A549 (cell line): ENCODE measurements at regions not wholly inside any gene's neighbourhood (a gene's known extent, or its start where the extent isn't known, plus 50 kb on each side); places are given as distances from the start of the nearest gene placed in this dataset.

Source experiments
- ATAC-seq, 2 experiments: fragments of 200-7000 bp in 1 of 2; fragments of >200 bp in 1 of 2; cut with Nextera tagmentation in 1 of 2; cut with Tn5 transposase in 1 of 2; 3 replicates each; pipeline versions ENCODE4 v1.8.0 to v1.9.1; 2018 to 2020; ENCODE audit warnings: mild to moderate bottlenecking in 1 of 2, moderate library complexity in 1 of 2
- CTCF ChIA-PET: fragments of 300-600 bp; sonication (Branson Sonifier 250); formaldehyde crosslinking; extraction: SDS; loops from one replicate; lab custom pipeline; 2021; ENCODE audit warnings: antibody characterized with exemption, inconsistent platforms; lab: Yijun Ruan, JAX
- POLR2A ChIA-PET: fragments of 350-600 bp; formaldehyde crosslinking; extraction: SDS; loops from one replicate; lab custom pipeline; 2021; ENCODE audit warnings: antibody characterized with exemption, inconsistent platforms; lab: Yijun Ruan, JAX
- DNase-seq, 2 experiments: peaks; one replicate each; pipeline versions ENCODE4 v3.0.0 to v3.0.0-alpha.2; 2011 to 2016; ENCODE audit warnings: low read depth in 1 of 2, low spot score in 1 of 2
- FAIRE-seq: peaks from 2 replicates; lab custom pipeline; 2011; peaks lifted over from hg19 to GRCh38; lab: Jason Lieb, UNC
- H3K27ac ChIP-seq, 2 experiments: fragments of >200 bp; sonication (Bioruptor Twin); formaldehyde crosslinking; 3 replicates each; pipeline ENCODE4 v1.5.1; 2016 to 2017
- H3K4me1 ChIP-seq: fragments of >200 bp; sonication (Bioruptor Twin); formaldehyde crosslinking; 3 replicates; pipeline ENCODE4 v1.6.1; 2016
- H3K4me2 ChIP-seq: fragments of >200 bp; sonication (Bioruptor Twin); formaldehyde crosslinking; 3 replicates; pipeline ENCODE4 v1.6.1; 2016
- H3K4me3 ChIP-seq: fragments of >200 bp; sonication (Bioruptor Twin); formaldehyde crosslinking; 3 replicates; pipeline ENCODE4 v1.5.1; 2016
- H3K9me3 ChIP-seq: fragments of >200 bp; sonication (Bioruptor Twin); formaldehyde crosslinking; 3 replicates; pipeline ENCODE4 v1.6.1; 2016
- CBX2 ChIP-seq: fragments of 200-600 bp; sonication (generic); IDR thresholded peaks from 2 replicates; pipeline ENCODE4 v1.6.1; 2016; ENCODE audit warnings: low read depth, mild to moderate bottlenecking, borderline replicate concordance
- CBX8 ChIP-seq: fragments of 200-600 bp; sonication (generic); IDR thresholded peaks from 2 replicates; pipeline ENCODE4 v1.6.1; 2016
- CEBPB ChIP-seq, 2 experiments: fragments of >200 bp in 1 of 2; sonication (Bioruptor Twin) in 1 of 2; formaldehyde crosslinking in 1 of 2; IDR thresholded peaks; 2 replicates each; pipeline ENCODE4 v1.6.1; 2012 to 2016
- CHD2 ChIP-seq: fragments of 150-350 bp; IDR thresholded peaks from 2 replicates; pipeline ENCODE4 v1.6.1; 2014; ENCODE audit warnings: low read length; ENCODE audit not compliant: partially characterized antibody
- EHF ChIP-seq: fragments of 250-450 bp; sonication (Bioruptor Pico); IDR thresholded peaks from 2 replicates; pipeline ENCODE4 v1.5.0; 2020; ENCODE audit warnings: mild to moderate bottlenecking
- ESRRA ChIP-seq: fragments of 150-350 bp; IDR thresholded peaks from 2 replicates; pipeline ENCODE4 v1.6.1; 2014; ENCODE audit warnings: mild to moderate bottlenecking, low read length, borderline replicate concordance
- FOSB ChIP-seq: fragments of 250-450 bp; sonication (Bioruptor Pico); IDR thresholded peaks from 2 replicates; pipeline ENCODE4 v1.5.0; 2020; ENCODE audit warnings: mild to moderate bottlenecking, moderate library complexity
- FOXS1 ChIP-seq: fragments of 250-450 bp; sonication (Bioruptor Pico); IDR thresholded peaks from 2 replicates; pipeline ENCODE4 v1.5.0; 2020; ENCODE audit warnings: mild to moderate bottlenecking, moderate library complexity
- HEYL ChIP-seq: fragments of 250-450 bp; sonication (Bioruptor Pico); IDR thresholded peaks from 2 replicates; pipeline ENCODE4 v1.8.0; 2021; ENCODE audit warnings: mild to moderate bottlenecking, moderate library complexity
- HOXB13 ChIP-seq: fragments of 250-450 bp; sonication (Bioruptor Pico); IDR thresholded peaks from 2 replicates; pipeline ENCODE4 v1.5.0; 2020; ENCODE audit warnings: low read depth, mild to moderate bottlenecking, moderate library complexity
- HOXB5 ChIP-seq: fragments of 250-450 bp; sonication (Bioruptor Pico); IDR thresholded peaks from 2 replicates; pipeline ENCODE4 v1.5.0; 2020; ENCODE audit warnings: mild to moderate bottlenecking, moderate library complexity
- JUNB ChIP-seq: fragments of >200 bp; sonication (Bioruptor Twin); formaldehyde crosslinking; IDR thresholded peaks from 2 replicates; pipeline ENCODE4 v1.6.1; 2016
- KDM1A ChIP-seq: fragments of 200-600 bp; sonication (generic); IDR thresholded peaks from 2 replicates; pipeline ENCODE4 v1.6.1; 2016; ENCODE audit warnings: low read depth, mild to moderate bottlenecking
- NFE2L2 ChIP-seq: fragments of 150-350 bp; conservative IDR thresholded peaks from 2 replicates; pipeline ENCODE4 v1.6.1; 2014; ENCODE audit warnings: low read length
- NPAS2 ChIP-seq: fragments of 250-450 bp; sonication (Bioruptor Pico); IDR thresholded peaks from 2 replicates; pipeline ENCODE4 v1.8.0; 2022; ENCODE audit warnings: mild to moderate bottlenecking, moderate library complexity, borderline replicate concordance
- PHF8 ChIP-seq: fragments of 200-600 bp; sonication (generic); IDR thresholded peaks from 2 replicates; pipeline ENCODE4 v1.6.1; 2016; ENCODE audit warnings: low read depth, mild to moderate bottlenecking, antibody characterized with exemption, moderate library complexity, borderline replicate concordance
- POLR2A ChIP-seq: IDR thresholded peaks from 2 replicates; pipeline ENCODE4 v1.6.1; 2012; ENCODE audit warnings: mild to moderate bottlenecking, low read length
- POLR2AphosphoS2 ChIP-seq: conservative IDR thresholded peaks from 2 replicates; pipeline ENCODE4 v1.6.1; 2012; ENCODE audit warnings: low read length, improper control_type of control experiment, inconsistent platforms
- RAD21 ChIP-seq, 2 experiments: fragments of >200 bp in 1 of 2; sonication (Bioruptor Twin) in 1 of 2; formaldehyde crosslinking in 1 of 2; IDR thresholded peaks in 1 of 2; conservative IDR thresholded peaks in 1 of 2; 2 replicates in 1 of 2; 3 replicates in 1 of 2; pipeline ENCODE4 v1.6.1; 2012 to 2018; ENCODE audit warnings: inconsistent platforms in 1 of 2
- RCOR1 ChIP-seq: fragments of 150-350 bp; IDR thresholded peaks from 2 replicates; pipeline ENCODE4 v1.6.1; 2014; ENCODE audit warnings: antibody characterized with exemption, low read length, low read depth
- RFX5 ChIP-seq: fragments of 450-650 bp; IDR thresholded peaks from 2 replicates; pipeline ENCODE4 v1.7.1; 2014; ENCODE audit warnings: antibody characterized with exemption, mild to moderate bottlenecking, moderate library complexity
- RNF2 ChIP-seq: fragments of 200-600 bp; sonication (generic); IDR thresholded peaks from 2 replicates; pipeline ENCODE4 v1.6.1; 2016; ENCODE audit warnings: low read depth, mild to moderate bottlenecking, antibody characterized with exemption, moderate library complexity, borderline replicate concordance
- SMC3 ChIP-seq: fragments of >200 bp; sonication (Bioruptor Twin); formaldehyde crosslinking; IDR thresholded peaks from 3 replicates; pipeline ENCODE4 v1.6.1; 2018; ENCODE audit warnings: inconsistent platforms
- SREBF2 ChIP-seq: fragments of 450-650 bp; IDR thresholded peaks from 2 replicates; pipeline ENCODE4 v1.6.1; 2014; ENCODE audit warnings: mild to moderate bottlenecking, moderate library complexity
- TP53 ChIP-seq: fragments of 250-450 bp; sonication (Bioruptor Pico); IDR thresholded peaks from 2 replicates; pipeline ENCODE4 v1.5.0; 2021; ENCODE audit warnings: mild to moderate bottlenecking, moderate library complexity
- ZNF302 ChIP-seq: fragments of 250-450 bp; sonication (Bioruptor Pico); IDR thresholded peaks from 2 replicates; pipeline ENCODE4 v1.9.0; 2021; ENCODE audit warnings: inconsistent platforms, mild to moderate bottlenecking, moderate library complexity
- WGBS: methylation state at CpG from one replicate; pipeline ENCODE4 v1.1.6; 2017; ENCODE audit errors: missing lambda C conversion rate; 5-methylcytosine and 5-hydroxymethylcytosine counted together
- TF ChIP-seq, protein P1 (sequence below): fragments of 450-650 bp; IDR thresholded peaks from 2 replicates; pipeline ENCODE4 v1.6.1; 2014; ENCODE audit warnings: antibody characterized with exemption
- TF ChIP-seq, protein P2 (sequence below): fragments of 150-350 bp; IDR thresholded peaks from 2 replicates; pipeline ENCODE4 v1.6.1; 2014; ENCODE audit warnings: low read depth, mild to moderate bottlenecking, low read length
- TF ChIP-seq, protein P3 (sequence below): IDR thresholded peaks from 2 replicates; pipeline ENCODE4 v1.6.1; 2012
- TF ChIP-seq, protein P4 (sequence below): IDR thresholded peaks from 2 replicates; pipeline ENCODE4 v1.6.1; 2012; ENCODE audit warnings: low read depth, borderline replicate concordance
- TF ChIP-seq, protein P5 (sequence below): fragments of 250-450 bp; sonication (Bioruptor Pico); IDR thresholded peaks from 2 replicates; pipeline ENCODE4 v1.5.0; 2020; ENCODE audit warnings: low read depth, mild to moderate bottlenecking, moderate library complexity
- TF ChIP-seq, protein P6 (sequence below): fragments of 250-450 bp; sonication (Bioruptor Pico); IDR thresholded peaks from 2 replicates; pipeline ENCODE4 v1.5.0; 2021; ENCODE audit warnings: mild to moderate bottlenecking, moderate library complexity, borderline replicate concordance

DNA sequence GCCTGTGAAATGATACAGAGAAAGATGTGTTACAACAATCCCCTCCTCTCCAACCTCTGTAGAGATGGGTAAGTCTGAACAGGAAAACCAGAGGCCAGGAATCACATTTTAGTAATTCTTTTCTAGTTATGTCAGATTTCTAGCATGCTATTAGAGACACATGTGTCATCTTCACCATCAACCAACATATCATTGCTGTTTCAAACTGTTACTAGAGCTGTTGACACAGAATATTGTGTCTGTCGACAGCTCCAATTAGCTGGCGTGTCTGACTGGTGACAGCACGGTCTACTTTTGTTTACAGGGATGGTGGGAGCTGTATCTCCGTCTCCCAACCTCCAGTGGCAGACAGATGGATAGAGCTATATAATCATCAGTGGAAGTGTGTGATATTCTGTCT is 393.2 kb downstream of the SOX2 start (continued):
- TF ChIP-seq, protein P1, sequence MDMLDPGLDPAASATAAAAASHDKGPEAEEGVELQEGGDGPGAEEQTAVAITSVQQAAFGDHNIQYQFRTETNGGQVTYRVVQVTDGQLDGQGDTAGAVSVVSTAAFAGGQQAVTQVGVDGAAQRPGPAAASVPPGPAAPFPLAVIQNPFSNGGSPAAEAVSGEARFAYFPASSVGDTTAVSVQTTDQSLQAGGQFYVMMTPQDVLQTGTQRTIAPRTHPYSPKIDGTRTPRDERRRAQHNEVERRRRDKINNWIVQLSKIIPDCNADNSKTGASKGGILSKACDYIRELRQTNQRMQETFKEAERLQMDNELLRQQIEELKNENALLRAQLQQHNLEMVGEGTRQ: no peak
- no peak for TF ChIP-seq JUNB
- TF ChIP-seq, all 56 proteins: peak for 0

DNA sequence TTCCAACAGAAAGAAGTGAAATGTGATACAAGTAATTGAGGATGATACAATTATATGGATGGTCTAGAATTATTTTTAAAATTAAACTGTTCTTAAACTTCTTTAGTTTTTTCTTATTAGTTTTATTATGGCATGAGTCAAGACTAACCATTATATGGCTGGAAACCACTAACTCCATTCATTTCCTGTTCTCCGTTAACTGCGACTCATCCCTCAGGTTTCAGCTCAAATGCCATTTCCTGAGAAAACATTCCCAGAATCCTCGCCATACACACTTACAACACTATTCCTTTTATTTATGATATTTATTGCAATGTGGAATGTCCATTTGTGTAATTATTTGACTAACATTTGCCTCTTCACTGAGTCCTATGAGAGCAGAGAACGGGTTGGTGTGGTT is 394.1 kb downstream of the SOX2 start:
- FAIRE-seq: no peak
- 70% methylated on average over 4 of the region's 4 CpGs for WGBS

DNA sequence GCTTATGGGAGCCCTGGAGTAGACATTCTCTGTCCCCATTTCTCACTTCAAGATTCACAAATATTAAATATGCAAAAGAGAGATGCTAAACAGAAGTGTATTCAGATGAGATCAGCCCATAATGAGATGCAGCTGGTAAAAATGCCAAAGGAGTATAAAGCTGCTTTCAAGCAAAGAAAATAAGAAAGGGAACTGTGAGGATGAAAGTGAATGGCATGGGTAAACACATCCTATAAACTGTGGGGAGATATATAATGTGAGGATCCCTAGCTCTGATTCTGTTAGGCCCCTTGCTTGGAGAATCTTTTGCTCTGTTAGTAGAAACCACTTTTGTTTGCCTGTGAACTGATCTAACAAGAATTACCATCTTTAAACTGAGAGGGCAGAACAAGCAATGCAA is 396.6 kb downstream of the SOX2 start:
- ATAC-seq (no peak), FAIRE-seq (no peak), DNase-seq (no peak)
- Histone ChIP-seq H3K4me1 (no peaks in the 10 kb centered on the region), H3K27ac (no peak overlapping the region), H3K4me3 (no peak overlapping the region), H3K9me3 (0 out of 3 replicates have a peak, but pooled peaks cover 3% of the 10 kb centered on the region), H3K4me2 (no peak overlapping the region)
- ChIA-PET POLR2A (no interaction called here), CTCF (no interaction called here)
- TF ChIP-seq, protein P2, sequence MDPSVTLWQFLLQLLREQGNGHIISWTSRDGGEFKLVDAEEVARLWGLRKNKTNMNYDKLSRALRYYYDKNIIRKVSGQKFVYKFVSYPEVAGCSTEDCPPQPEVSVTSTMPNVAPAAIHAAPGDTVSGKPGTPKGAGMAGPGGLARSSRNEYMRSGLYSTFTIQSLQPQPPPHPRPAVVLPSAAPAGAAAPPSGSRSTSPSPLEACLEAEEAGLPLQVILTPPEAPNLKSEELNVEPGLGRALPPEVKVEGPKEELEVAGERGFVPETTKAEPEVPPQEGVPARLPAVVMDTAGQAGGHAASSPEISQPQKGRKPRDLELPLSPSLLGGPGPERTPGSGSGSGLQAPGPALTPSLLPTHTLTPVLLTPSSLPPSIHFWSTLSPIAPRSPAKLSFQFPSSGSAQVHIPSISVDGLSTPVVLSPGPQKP: no peak
- TF ChIP-seq HOXB5 (CRISPR knock-in tag): no peak
- TF ChIP-seq RCOR1: no peak
- TF ChIP-seq, protein P3, sequence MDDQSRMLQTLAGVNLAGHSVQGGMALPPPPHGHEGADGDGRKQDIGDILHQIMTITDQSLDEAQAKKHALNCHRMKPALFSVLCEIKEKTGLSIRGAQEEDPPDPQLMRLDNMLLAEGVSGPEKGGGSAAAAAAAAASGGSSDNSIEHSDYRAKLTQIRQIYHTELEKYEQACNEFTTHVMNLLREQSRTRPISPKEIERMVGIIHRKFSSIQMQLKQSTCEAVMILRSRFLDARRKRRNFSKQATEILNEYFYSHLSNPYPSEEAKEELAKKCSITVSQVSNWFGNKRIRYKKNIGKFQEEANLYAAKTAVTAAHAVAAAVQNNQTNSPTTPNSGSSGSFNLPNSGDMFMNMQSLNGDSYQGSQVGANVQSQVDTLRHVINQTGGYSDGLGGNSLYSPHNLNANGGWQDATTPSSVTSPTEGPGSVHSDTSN: no peak
- TF ChIP-seq CBX2: no peak
- no peak for TF ChIP-seq NPAS2 (CRISPR knock-in tag)
- TF ChIP-seq RFX5: no peak
- TF ChIP-seq FOSB (CRISPR knock-in tag): no peak
- TF ChIP-seq, protein P4, sequence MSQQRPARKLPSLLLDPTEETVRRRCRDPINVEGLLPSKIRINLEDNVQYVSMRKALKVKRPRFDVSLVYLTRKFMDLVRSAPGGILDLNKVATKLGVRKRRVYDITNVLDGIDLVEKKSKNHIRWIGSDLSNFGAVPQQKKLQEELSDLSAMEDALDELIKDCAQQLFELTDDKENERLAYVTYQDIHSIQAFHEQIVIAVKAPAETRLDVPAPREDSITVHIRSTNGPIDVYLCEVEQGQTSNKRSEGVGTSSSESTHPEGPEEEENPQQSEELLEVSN: no peak
- no peak for TF ChIP-seq CBX8
- TF ChIP-seq EHF (CRISPR knock-in tag): no peak
- TF ChIP-seq SMC3: no peak
- no peak for TF ChIP-seq POLR2A
- TF ChIP-seq RAD21 (conservative IDR thresholded peaks at IDR 0.05 in 1 of 2, IDR thresholded peaks at IDR 0.05 in 1 of 2): no peak
- TF ChIP-seq, protein P5, sequence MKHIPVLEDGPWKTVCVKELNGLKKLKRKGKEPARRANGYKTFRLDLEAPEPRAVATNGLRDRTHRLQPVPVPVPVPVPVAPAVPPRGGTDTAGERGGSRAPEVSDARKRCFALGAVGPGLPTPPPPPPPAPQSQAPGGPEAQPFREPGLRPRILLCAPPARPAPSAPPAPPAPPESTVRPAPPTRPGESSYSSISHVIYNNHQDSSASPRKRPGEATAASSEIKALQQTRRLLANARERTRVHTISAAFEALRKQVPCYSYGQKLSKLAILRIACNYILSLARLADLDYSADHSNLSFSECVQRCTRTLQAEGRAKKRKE (CRISPR knock-in tag): no peak
- no peak for TF ChIP-seq ESRRA
- TF ChIP-seq, protein P6, sequence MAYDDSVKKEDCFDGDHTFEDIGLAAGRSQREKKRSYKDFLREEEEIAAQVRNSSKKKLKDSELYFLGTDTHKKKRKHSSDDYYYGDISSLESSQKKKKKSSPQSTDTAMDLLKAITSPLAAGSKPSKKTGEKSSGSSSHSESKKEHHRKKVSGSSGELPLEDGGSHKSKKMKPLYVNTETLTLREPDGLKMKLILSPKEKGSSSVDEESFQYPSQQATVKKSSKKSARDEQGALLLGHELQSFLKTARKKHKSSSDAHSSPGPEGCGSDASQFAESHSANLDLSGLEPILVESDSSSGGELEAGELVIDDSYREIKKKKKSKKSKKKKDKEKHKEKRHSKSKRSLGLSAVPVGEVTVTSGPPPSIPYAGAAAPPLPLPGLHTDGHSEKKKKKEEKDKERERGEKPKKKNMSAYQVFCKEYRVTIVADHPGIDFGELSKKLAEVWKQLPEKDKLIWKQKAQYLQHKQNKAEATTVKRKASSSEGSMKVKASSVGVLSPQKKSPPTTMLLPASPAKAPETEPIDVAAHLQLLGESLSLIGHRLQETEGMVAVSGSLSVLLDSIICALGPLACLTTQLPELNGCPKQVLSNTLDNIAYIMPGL: no peak
- TF ChIP-seq TP53: no peak
- TF ChIP-seq PHF8: no peak
- no peak for TF ChIP-seq KDM1A

More for the DNA sequence above, 394.1 kb downstream of the SOX2 start:
- no peaks in the 10 kb centered on the region for H3K4me1 ChIP-seq
- no peak for DNase-seq
- no peak overlapping the region for H3K4me3 ChIP-seq
- TF ChIP-seq FOXS1 (CRISPR knock-in tag) (no peak), NFE2L2 (no peak), ZNF302 (no peak), CHD2 (no peak), RFX5 (no peak), POLR2AphosphoS2 (no peak), CBX8 (no peak), HEYL (no peak), RNF2 (no peak), EHF (CRISPR knock-in tag) (no peak), SREBF2 (no peak), CEBPB (IDR thresholded peaks at IDR 0.05) (no peak), SMC3 (no peak), HOXB13 (no peak)
- TF ChIP-seq, protein P4: no peak
- TF ChIP-seq, protein P1: no peak
- H3K9me3 ChIP-seq: 0 out of 3 replicates have a peak, but pooled peaks cover 3% of the 10 kb centered on the region
- H3K27ac ChIP-seq: no peak overlapping the region
- no peak for ATAC-seq
- no peak overlapping the region for H3K4me2 ChIP-seq
- ChIA-PET CTCF (no interaction called here), POLR2A (no interaction called here)
